ENCODE measurements at regions not wholly inside any gene's neighbourhood (a gene's known extent, or its start where the extent isn't known, plus 50 kb on each side); places are given as distances from the start of the nearest gene placed in this dataset.

DNA sequence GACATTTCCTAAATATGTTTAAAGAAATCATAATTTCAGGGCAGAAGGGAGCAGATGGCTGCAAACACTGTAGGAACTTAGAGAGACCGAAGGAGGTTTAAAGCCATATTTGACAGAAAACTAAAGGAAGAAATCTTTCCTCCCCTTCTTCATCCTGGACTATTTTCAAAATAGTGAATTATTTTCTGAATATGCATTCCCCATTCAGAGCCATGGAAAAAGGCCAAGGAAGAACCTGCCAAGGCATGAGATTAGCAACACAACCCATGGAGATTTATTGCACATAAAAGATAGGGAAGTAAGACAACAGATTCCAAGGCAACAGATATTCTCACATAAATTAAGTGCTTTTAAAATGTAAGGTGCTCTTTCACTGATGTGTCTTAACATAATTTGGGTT lies 233.3 kb upstream of the ADAMTS16 start (continued):
- TF ChIP-seq, protein P1, sequence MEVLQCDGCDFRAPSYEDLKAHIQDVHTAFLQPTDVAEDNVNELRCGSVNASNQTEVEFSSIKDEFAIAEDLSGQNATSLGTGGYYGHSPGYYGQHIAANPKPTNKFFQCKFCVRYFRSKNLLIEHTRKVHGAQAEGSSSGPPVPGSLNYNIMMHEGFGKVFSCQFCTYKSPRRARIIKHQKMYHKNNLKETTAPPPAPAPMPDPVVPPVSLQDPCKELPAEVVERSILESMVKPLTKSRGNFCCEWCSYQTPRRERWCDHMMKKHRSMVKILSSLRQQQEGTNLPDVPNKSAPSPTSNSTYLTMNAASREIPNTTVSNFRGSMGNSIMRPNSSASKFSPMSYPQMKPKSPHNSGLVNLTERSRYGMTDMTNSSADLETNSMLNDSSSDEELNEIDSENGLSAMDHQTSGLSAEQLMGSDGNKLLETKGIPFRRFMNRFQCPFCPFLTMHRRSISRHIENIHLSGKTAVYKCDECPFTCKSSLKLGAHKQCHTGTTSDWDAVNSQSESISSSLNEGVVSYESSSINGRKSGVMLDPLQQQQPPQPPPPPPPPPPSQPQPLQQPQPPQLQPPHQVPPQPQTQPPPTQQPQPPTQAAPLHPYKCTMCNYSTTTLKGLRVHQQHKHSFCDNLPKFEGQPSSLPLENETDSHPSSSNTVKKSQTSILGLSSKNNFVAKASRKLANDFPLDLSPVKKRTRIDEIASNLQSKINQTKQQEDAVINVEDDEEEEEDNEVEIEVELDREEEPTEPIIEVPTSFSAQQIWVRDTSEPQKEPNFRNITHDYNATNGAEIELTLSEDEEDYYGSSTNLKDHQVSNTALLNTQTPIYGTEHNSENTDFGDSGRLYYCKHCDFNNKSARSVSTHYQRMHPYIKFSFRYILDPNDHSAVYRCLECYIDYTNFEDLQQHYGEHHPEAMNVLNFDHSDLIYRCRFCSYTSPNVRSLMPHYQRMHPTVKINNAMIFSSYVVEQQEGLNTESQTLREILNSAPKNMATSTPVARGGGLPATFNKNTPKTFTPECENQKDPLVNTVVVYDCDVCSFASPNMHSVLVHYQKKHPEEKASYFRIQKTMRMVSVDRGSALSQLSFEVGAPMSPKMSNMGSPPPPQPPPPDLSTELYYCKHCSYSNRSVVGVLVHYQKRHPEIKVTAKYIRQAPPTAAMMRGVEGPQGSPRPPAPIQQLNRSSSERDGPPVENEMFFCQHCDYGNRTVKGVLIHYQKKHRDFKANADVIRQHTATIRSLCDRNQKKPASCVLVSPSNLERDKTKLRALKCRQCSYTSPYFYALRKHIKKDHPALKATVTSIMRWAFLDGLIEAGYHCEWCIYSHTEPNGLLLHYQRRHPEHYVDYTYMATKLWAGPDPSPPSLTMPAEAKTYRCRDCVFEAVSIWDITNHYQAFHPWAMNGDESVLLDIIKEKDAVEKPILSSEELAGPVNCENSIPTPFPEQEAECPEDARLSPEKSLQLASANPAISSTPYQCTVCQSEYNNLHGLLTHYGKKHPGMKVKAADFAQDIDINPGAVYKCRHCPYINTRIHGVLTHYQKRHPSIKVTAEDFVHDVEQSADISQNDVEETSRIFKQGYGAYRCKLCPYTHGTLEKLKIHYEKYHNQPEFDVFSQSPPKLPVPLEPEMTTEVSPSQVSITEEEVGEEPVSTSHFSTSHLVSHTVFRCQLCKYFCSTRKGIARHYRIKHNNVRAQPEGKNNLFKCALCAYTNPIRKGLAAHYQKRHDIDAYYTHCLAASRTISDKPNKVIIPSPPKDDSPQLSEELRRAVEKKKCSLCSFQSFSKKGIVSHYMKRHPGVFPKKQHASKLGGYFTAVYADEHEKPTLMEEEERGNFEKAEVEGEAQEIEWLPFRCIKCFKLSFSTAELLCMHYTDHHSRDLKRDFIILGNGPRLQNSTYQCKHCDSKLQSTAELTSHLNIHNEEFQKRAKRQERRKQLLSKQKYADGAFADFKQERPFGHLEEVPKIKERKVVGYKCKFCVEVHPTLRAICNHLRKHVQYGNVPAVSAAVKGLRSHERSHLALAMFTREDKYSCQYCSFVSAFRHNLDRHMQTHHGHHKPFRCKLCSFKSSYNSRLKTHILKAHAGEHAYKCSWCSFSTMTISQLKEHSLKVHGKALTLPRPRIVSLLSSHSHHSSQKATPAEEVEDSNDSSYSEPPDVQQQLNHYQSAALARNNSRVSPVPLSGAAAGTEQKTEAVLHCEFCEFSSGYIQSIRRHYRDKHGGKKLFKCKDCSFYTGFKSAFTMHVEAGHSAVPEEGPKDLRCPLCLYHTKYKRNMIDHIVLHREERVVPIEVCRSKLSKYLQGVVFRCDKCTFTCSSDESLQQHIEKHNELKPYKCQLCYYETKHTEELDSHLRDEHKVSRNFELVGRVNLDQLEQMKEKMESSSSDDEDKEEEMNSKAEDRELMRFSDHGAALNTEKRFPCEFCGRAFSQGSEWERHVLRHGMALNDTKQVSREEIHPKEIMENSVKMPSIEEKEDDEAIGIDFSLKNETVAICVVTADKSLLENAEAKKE (CRISPR knock-in tag; IDR thresholded peaks at IDR 0.05): no peak
- TF ChIP-seq POLR2AphosphoS5 (IDR thresholded peaks at IDR 0.05; ENCODE audit: low read depth): no peak
- TF ChIP-seq, protein P2, sequence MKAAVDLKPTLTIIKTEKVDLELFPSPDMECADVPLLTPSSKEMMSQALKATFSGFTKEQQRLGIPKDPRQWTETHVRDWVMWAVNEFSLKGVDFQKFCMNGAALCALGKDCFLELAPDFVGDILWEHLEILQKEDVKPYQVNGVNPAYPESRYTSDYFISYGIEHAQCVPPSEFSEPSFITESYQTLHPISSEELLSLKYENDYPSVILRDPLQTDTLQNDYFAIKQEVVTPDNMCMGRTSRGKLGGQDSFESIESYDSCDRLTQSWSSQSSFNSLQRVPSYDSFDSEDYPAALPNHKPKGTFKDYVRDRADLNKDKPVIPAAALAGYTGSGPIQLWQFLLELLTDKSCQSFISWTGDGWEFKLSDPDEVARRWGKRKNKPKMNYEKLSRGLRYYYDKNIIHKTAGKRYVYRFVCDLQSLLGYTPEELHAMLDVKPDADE (IDR thresholded peaks at IDR 0.05): no peak
- no peak for TF ChIP-seq CREB1 (CRISPR knock-in tag; IDR thresholded peaks at IDR 0.05; ENCODE audit: low read depth)
- TF ChIP-seq, protein P3, sequence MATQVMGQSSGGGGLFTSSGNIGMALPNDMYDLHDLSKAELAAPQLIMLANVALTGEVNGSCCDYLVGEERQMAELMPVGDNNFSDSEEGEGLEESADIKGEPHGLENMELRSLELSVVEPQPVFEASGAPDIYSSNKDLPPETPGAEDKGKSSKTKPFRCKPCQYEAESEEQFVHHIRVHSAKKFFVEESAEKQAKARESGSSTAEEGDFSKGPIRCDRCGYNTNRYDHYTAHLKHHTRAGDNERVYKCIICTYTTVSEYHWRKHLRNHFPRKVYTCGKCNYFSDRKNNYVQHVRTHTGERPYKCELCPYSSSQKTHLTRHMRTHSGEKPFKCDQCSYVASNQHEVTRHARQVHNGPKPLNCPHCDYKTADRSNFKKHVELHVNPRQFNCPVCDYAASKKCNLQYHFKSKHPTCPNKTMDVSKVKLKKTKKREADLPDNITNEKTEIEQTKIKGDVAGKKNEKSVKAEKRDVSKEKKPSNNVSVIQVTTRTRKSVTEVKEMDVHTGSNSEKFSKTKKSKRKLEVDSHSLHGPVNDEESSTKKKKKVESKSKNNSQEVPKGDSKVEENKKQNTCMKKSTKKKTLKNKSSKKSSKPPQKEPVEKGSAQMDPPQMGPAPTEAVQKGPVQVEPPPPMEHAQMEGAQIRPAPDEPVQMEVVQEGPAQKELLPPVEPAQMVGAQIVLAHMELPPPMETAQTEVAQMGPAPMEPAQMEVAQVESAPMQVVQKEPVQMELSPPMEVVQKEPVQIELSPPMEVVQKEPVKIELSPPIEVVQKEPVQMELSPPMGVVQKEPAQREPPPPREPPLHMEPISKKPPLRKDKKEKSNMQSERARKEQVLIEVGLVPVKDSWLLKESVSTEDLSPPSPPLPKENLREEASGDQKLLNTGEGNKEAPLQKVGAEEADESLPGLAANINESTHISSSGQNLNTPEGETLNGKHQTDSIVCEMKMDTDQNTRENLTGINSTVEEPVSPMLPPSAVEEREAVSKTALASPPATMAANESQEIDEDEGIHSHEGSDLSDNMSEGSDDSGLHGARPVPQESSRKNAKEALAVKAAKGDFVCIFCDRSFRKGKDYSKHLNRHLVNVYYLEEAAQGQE (IDR thresholded peaks at IDR 0.05; ENCODE audit: unreplicated experiment): no peak
- no peak for TF ChIP-seq JUNB (IDR thresholded peaks at IDR 0.05; ENCODE audit: unreplicated experiment)
- TF ChIP-seq STAT1 (IDR thresholded peaks at IDR 0.05; ENCODE audit: unreplicated experiment): no peak
- TF ChIP-seq ZNF331 (CRISPR knock-in tag; IDR thresholded peaks at IDR 0.05; ENCODE audit: low read depth): no peak

All from GM23338 (cell line).